Mesendoderm (in vitro differentiated cells): ENCODE measurements at regions not wholly inside any gene's neighbourhood (a gene's known extent, or its start where the extent isn't known, plus 50 kb on each side); places are given as distances from the start of the nearest gene placed in this dataset.
A peak's percentile ranks its signal among the peaks of the same experiment; 100 is the strongest.

Experiments
- DNase-seq: peaks from one replicate; pipeline ENCODE4 v3.0.0; 2013
- H2AK5ac ChIP-seq: 2 replicates; pipeline ENCODE4 v1.6.1; 2013; ENCODE audit warnings: low read length, inconsistent platforms
- H2BK120ac ChIP-seq: 2 replicates; pipeline ENCODE4 v1.6.1; 2013; ENCODE audit warnings: low read depth, mild to moderate bottlenecking, low read length, moderate library complexity, mixed read lengths
- H2BK15ac ChIP-seq: replicated peaks from 2 replicates; pipeline ENCODE4 v1.6.1; 2013; ENCODE audit warnings: low read depth, mild to moderate bottlenecking, moderate library complexity
- H2BK5ac ChIP-seq: 2 replicates; pipeline ENCODE4 v1.6.1; 2013; ENCODE audit warnings: low read length, inconsistent platforms
- H3K18ac ChIP-seq: 2 replicates; pipeline ENCODE4 v1.6.1; 2013; ENCODE audit warnings: mild to moderate bottlenecking, low read length, mixed read lengths
- H3K23ac ChIP-seq: one replicate; pipeline ENCODE4 v1.6.1; 2013; ENCODE audit warnings: low read length
- H3K27ac ChIP-seq: 2 replicates; pipeline ENCODE4 v1.5.1; 2013; ENCODE audit warnings: low read depth, mild to moderate bottlenecking, inconsistent platforms, low read length, moderate library complexity
- H3K27me3 ChIP-seq: 2 replicates; pipeline ENCODE4 v1.6.1; 2013; ENCODE audit warnings: low read length, control low read depth, mild to moderate bottlenecking, inconsistent platforms; ENCODE audit not compliant: insufficient read depth, poor library complexity
- H3K36me3 ChIP-seq: 2 replicates; pipeline ENCODE4 v1.6.1; 2013; ENCODE audit warnings: low read length, inconsistent platforms; ENCODE audit not compliant: control insufficient read depth, insufficient read depth
- H3K4ac ChIP-seq: one replicate; pipeline ENCODE4 v1.6.1; 2013; ENCODE audit warnings: low read depth, mild to moderate bottlenecking, low read length, moderate library complexity
- H3K4me1 ChIP-seq: 2 replicates; pipeline ENCODE4 v1.6.1; 2013; ENCODE audit warnings: low read depth, low read length, inconsistent platforms; ENCODE audit not compliant: control insufficient read depth
- H3K4me2 ChIP-seq: 2 replicates; pipeline ENCODE4 v1.6.1; 2013; ENCODE audit warnings: low read length
- H3K4me3 ChIP-seq: 2 replicates; pipeline ENCODE4 v1.5.1; 2013; ENCODE audit warnings: mild to moderate bottlenecking, low read length
- H3K56ac ChIP-seq: one replicate; pipeline ENCODE4 v1.6.1; 2013; ENCODE audit warnings: low read length
- H3K79me1 ChIP-seq: 2 replicates; pipeline ENCODE4 v1.6.1; 2013; ENCODE audit warnings: low read length, inconsistent platforms
- H3K79me2 ChIP-seq: 2 replicates; pipeline ENCODE4 v1.6.1; 2013; ENCODE audit warnings: mild to moderate bottlenecking, low read length; ENCODE audit not compliant: control insufficient read depth, insufficient read depth
- H3K9ac ChIP-seq: 2 replicates; pipeline ENCODE4 v1.6.1; 2013; ENCODE audit warnings: low read length, inconsistent platforms
- H4K5ac ChIP-seq: one replicate; pipeline ENCODE4 v1.6.1; 2013; ENCODE audit warnings: low read length
- H4K8ac ChIP-seq: one replicate; pipeline ENCODE4 v1.6.1; 2013; ENCODE audit warnings: low read depth, mild to moderate bottlenecking, control low read depth, low read length, moderate library complexity
- WGBS: extraction: QIAGEN DNeasy Blood & Tissue Kit; methylation state at CpG from one replicate; pipeline ENCODE4 v1.1.7; 2013; ENCODE audit warnings: low lambda C conversion rate, missing lambda C conversion rate; ENCODE audit not compliant: insufficient coverage; ENCODE audit errors: extremely low coverage; 5-methylcytosine and 5-hydroxymethylcytosine counted together

DNA sequence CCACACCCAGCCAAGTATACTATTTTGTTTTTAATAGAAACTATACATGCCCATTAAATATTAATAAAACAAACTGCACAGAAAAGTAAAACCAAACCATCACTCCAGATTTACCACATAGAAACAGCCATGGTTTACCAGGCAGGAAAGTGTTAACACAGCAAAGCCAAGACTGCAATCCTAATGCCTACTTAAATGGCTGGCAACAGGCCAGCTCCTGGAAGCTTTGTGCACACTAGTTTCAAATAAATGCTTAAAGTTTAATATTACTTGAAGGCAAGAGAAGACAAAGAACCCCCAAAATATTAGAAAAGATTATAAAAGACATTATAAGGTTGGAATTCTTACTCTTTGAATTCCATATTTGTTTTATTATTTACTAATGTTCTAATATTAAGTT is 141.0 kb downstream of the VCY start:
- no peaks in the 10 kb centered on the region for H3K4me1 ChIP-seq
- no peak overlapping the region for H3K9ac ChIP-seq
- no peaks in the 10 kb centered on the region for H3K79me1 ChIP-seq
- DNase-seq: no peak
- H4K8ac ChIP-seq: no peak overlapping the region
- no peak overlapping the region for H3K4ac ChIP-seq
- no peak overlapping the region for H2BK120ac ChIP-seq
- H2AK5ac ChIP-seq: no peak overlapping the region
- no peak overlapping the region for H3K27ac ChIP-seq
- no peak overlapping the region for H3K18ac ChIP-seq
- H3K27me3 ChIP-seq: no peaks in the 10 kb centered on the region
- no peak overlapping the region for H4K5ac ChIP-seq
- no peak overlapping the region for H3K23ac ChIP-seq
- no peak overlapping the region for H3K56ac ChIP-seq
- no peaks in the 10 kb centered on the region for H3K36me3 ChIP-seq
- H2BK15ac ChIP-seq: no peak overlapping the region
- no peaks in the 10 kb centered on the region for H3K79me2 ChIP-seq
- H3K4me2 ChIP-seq: no peak overlapping the region
- no peak overlapping the region for H3K4me3 ChIP-seq
- H2BK5ac ChIP-seq: no peak overlapping the region

DNA sequence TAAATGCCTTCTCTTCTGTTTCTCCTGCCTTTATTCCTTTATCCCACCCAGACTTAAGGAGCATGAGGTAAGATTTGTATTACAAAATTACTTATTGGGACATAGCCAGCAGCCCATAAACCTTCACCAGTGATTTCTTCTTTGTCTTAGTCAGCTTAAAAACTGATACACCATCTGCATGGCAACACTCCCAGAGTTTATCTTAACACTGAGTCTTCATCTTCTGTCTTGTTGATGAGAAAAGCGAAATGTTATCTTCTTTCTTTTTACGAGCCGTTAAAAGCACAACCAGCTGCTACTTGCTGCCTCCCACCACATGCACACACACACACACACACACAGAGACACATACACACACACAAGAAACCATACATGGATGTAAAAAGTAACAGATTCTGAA is 116.7 kb downstream of the VCY start:
- Histone ChIP-seq H4K5ac (no peak overlapping the region), H3K4me3 (no peak overlapping the region), H3K4me2 (no peak overlapping the region), H3K27me3 (no peaks in the 10 kb centered on the region), H3K4me1 (no peaks in the 10 kb centered on the region), H3K79me1 (no peaks in the 10 kb centered on the region), H3K36me3 (no peaks in the 10 kb centered on the region), H2AK5ac (no peak overlapping the region), H3K23ac (no peak overlapping the region), H4K8ac (no peak overlapping the region), H2BK120ac (no peak overlapping the region), H3K4ac (no peak overlapping the region), H2BK15ac (no peak overlapping the region), H3K9ac (no peak overlapping the region), H3K56ac (no peak overlapping the region), H3K79me2 (no peaks in the 10 kb centered on the region), H3K27ac (no peak overlapping the region), H3K18ac (no peak overlapping the region), H2BK5ac (no peak overlapping the region)
- peak; percentile 50 for DNase-seq
- WGBS: no CpG with 5 or more reads among the region's 3 CpGs

DNA sequence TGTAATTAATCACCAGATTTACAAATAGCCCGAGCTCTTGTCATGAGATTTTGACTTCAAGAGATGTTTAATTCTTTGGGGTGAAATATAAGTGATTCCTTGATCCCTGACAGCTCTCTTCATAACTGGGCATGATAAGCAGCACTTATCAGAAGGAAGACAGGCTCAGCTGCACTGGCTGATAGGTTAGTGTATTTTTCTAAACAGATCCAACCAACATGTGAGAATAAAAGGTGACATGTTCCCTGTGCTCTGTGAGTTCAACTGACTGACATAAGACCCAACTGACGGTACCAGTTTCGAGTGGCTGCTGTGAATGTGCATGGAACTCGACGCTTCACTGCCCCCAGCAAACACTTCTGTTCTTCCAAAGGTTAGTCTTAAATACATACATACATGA is 114.8 kb downstream of the VCY start:
- no peak for DNase-seq
- no peaks in the 10 kb centered on the region for H3K79me1 ChIP-seq
- no peak overlapping the region for H3K4ac ChIP-seq
- no peak overlapping the region for H3K4me2 ChIP-seq
- H3K23ac ChIP-seq: no peak overlapping the region
- H2AK5ac ChIP-seq: no peak overlapping the region
- H3K27ac ChIP-seq: no peak overlapping the region
- H3K79me2 ChIP-seq: no peaks in the 10 kb centered on the region
- H3K18ac ChIP-seq: no peak overlapping the region
- no peak overlapping the region for H3K4me3 ChIP-seq
- H2BK120ac ChIP-seq: no peak overlapping the region
- H3K56ac ChIP-seq: no peak overlapping the region
- no peak overlapping the region for H3K9ac ChIP-seq
- H3K36me3 ChIP-seq: no peaks in the 10 kb centered on the region
- no CpG with 5 or more reads among the region's 5 CpGs for WGBS
- no peak overlapping the region for H4K5ac ChIP-seq
- no peaks in the 10 kb centered on the region for H3K27me3 ChIP-seq
- H4K8ac ChIP-seq: no peak overlapping the region
- no peaks in the 10 kb centered on the region for H3K4me1 ChIP-seq
- H2BK5ac ChIP-seq: no peak overlapping the region
- H2BK15ac ChIP-seq: no peak overlapping the region

DNA sequence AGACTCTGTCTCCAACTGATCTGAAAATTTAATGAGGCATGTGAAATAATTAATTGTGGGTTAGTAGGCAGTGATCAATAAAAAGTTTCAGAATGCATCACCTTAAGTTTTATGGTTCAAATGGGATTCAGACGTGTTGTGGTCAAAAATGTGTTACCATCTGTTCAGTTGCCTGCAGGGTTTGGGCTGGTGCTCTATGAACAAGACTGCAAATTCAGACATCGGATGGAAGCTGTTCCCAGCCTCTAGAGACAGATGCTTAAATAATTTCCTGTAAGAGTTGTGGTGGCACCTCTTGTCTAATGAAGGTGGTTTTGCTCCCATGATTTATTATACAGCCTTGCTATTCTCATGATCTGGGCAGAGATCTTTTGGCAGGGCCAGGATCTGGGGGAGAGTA is 113.6 kb downstream of the VCY start:
- no CpG with 5 or more reads among the region's 2 CpGs for WGBS
- Histone ChIP-seq H3K4me3 (no peak overlapping the region), H4K5ac (no peak overlapping the region), H3K27me3 (no peaks in the 10 kb centered on the region), H3K79me1 (no peaks in the 10 kb centered on the region), H2BK120ac (no peak overlapping the region), H3K36me3 (no peaks in the 10 kb centered on the region), H4K8ac (no peak overlapping the region), H3K4me2 (no peak overlapping the region), H3K4me1 (no peaks in the 10 kb centered on the region), H3K18ac (no peak overlapping the region), H3K27ac (no peak overlapping the region), H3K4ac (peak overlapping the region; percentile 87), H3K23ac (no peak overlapping the region), H3K9ac (no peak overlapping the region), H2BK15ac (no peak overlapping the region), H2BK5ac (peak overlapping the region; percentile 70), H3K79me2 (no peaks in the 10 kb centered on the region), H2AK5ac (no peak overlapping the region), H3K56ac (peak overlapping the region; percentile 15)
- DNase-seq: no peak

DNA sequence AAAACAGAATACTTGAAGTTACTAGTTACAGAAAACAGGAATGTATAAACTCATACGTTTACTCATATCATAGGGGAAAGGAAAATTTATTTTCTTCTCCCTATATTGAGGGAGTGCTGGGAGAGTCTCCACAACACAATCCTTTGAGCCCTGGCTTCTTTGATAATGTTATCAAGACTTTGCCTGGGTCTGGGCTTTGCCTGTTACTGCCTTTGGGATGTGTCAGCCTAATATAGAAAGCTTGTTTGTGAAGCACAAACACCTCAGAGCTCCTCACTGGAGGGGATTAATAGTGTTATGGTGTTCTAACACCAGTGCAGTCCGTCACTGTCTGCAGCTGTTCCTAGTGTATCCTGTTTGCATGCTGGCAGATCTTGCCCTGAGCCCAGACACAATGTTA is 107.8 kb downstream of the VCY start:
- WGBS: no CpG with 5 or more reads among the region's 2 CpGs
- Histone ChIP-seq H2BK5ac (no peak overlapping the region), H3K4me2 (no peak overlapping the region)

DNA sequence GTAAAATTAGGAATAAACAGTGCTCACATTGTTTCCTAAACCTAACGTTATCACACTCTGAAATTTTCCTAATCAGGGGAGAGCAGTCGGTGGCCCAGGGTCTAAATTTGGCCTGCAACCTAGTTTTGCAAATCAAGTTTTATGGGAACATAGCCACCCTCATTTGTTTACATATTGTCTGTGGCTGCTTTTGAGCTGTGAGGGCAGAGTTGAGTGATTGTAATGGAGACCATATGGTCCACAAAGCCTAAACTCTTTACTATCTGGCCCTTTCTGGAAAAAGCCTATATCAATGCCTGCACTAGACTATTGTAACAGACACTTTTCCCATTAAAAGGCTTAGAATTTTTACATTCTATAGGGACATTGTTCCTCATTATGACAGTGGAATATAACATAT is 105.2 kb downstream of the VCY start:
- Histone ChIP-seq H3K27ac (no peak overlapping the region), H4K5ac (no peak overlapping the region), H2BK5ac (no peak overlapping the region), H3K4me2 (no peak overlapping the region), H3K4ac (no peak overlapping the region), H3K4me3 (no peak overlapping the region), H2BK120ac (no peak overlapping the region), H2BK15ac (no peak overlapping the region), H2AK5ac (no peak overlapping the region), H3K23ac (no peak overlapping the region), H3K18ac (no peak overlapping the region), H3K27me3 (no peaks in the 10 kb centered on the region), H3K36me3 (no peaks in the 10 kb centered on the region), H4K8ac (no peak overlapping the region), H3K9ac (no peak overlapping the region), H3K79me1 (no peaks in the 10 kb centered on the region), H3K4me1 (no peaks in the 10 kb centered on the region), H3K56ac (no peak overlapping the region), H3K79me2 (no peaks in the 10 kb centered on the region)
- no peak for DNase-seq
- no CpG with 5 or more reads among the region's 2 CpGs for WGBS

More for the DNA sequence above, 107.8 kb downstream of the VCY start:
- Histone ChIP-seq H2AK5ac (no peak overlapping the region), H3K56ac (no peak overlapping the region), H3K79me2 (no peaks in the 10 kb centered on the region), H3K36me3 (no peaks in the 10 kb centered on the region), H3K27ac (peak overlapping the region; percentile 36), H3K79me1 (no peaks in the 10 kb centered on the region), H3K4me3 (no peak overlapping the region), H2BK120ac (no peak overlapping the region), H3K9ac (no peak overlapping the region), H3K18ac (peak overlapping the region; percentile 51), H3K23ac (no peak overlapping the region), H3K4ac (no peak overlapping the region), H4K5ac (no peak overlapping the region), H3K27me3 (no peaks in the 10 kb centered on the region), H3K4me1 (no peaks in the 10 kb centered on the region), H4K8ac (no peak overlapping the region), H2BK15ac (no peak overlapping the region)
- DNase-seq: peak; percentile 54
